NK-92 (cell line): ENCODE measurements at regions not wholly inside any gene's neighbourhood (a gene's known extent, or its start where the extent isn't known, plus 50 kb on each side); places are given as distances from the start of the nearest gene placed in this dataset.

Experiments
- DNase-seq: peaks from one replicate; lab custom pipeline; 2025; ENCODE audit not compliant: unreplicated experiment; lab: John Stamatoyannopoulos, UW

GRCh38 chr3:117540597-117540996 lies 831.0 kb downstream of the TUSC7 start:
- DNase-seq = no peak

GRCh38 chr3:117541721-117542120 lies 832.1 kb downstream of the TUSC7 start:
- DNase-seq = no peak

- DNase-seq = no peak
These were observed 833.9 kb downstream of the TUSC7 start for GRCh38 chr3:117543521-117543920.

- DNase-seq = no peak
These were observed 835.9 kb downstream of the TUSC7 start for GRCh38 chr3:117545484-117545883.

GRCh38 chr3:117547956-117548550 lies 838.5 kb downstream of the TUSC7 start:
- no peak for DNase-seq

GRCh38 chr3:117548600-117548999 lies 839.0 kb downstream of the TUSC7 start:
- no peak for DNase-seq

- no peak for DNase-seq
These were observed 840.1 kb downstream of the TUSC7 start for GRCh38 chr3:117549716-117550115.

- DNase-seq = no peak
These were observed 841.2 kb downstream of the TUSC7 start for GRCh38 chr3:117550766-117551165.

GRCh38 chr3:117553461-117553860 lies 843.9 kb downstream of the TUSC7 start:
- no peak for DNase-seq

GRCh38 chr3:117556646-117557407 lies 847.2 kb downstream of the TUSC7 start:
- no peak for DNase-seq

GRCh38 chr3:117557464-117558090 lies 848.0 kb downstream of the TUSC7 start:
- DNase-seq = no peak

GRCh38 chr3:117558681-117559080 lies 849.1 kb downstream of the TUSC7 start:
- no peak for DNase-seq

GRCh38 chr3:117562000-117562399 lies 852.4 kb downstream of the TUSC7 start:
- no peak for DNase-seq

- DNase-seq = no peak
These were observed 853.5 kb downstream of the TUSC7 start for GRCh38 chr3:117563063-117563462.

- no peak for DNase-seq
These were observed 856.2 kb downstream of the TUSC7 start for GRCh38 chr3:117565777-117566176.

- DNase-seq = no peak
These were observed 857.3 kb downstream of the TUSC7 start for GRCh38 chr3:117566926-117567325.

GRCh38 chr3:117567382-117567781 lies 857.8 kb downstream of the TUSC7 start:
- no peak for DNase-seq

- DNase-seq = no peak
These were observed 858.3 kb downstream of the TUSC7 start for GRCh38 chr3:117567906-117568305.

- DNase-seq = no peak
These were observed 863.2 kb downstream of the TUSC7 start for GRCh38 chr3:117572786-117573185.

- DNase-seq = no peak
These were observed 871.2 kb downstream of the TUSC7 start for GRCh38 chr3:117580806-117581205.

GRCh38 chr3:117586161-117586560 lies 876.6 kb downstream of the TUSC7 start:
- no peak for DNase-seq

GRCh38 chr3:117587416-117587815 lies 877.8 kb downstream of the TUSC7 start:
- no peak for DNase-seq
